GM10266 (cell line): ENCODE measurements at regions not wholly inside any gene's neighbourhood (a gene's known extent, or its start where the extent isn't known, plus 50 kb on each side); places are given as distances from the start of the nearest gene placed in this dataset.
"Not testable (repeated sequence)": the region's sequence is repeated elsewhere in the genome, so short reads cannot be mapped to it uniquely, and the experiment has no call there.

Experiments used
- DNase-seq: peaks from one replicate; pipeline ENCODE4 v3.0.0; 2012; ENCODE audit errors: extremely low spot score
- TF ChIP-seq, protein P1 (sequence below): IDR thresholded peaks from 2 replicates; pipeline ENCODE4 v1.5.1; 2012; ENCODE audit warnings: mild to moderate bottlenecking, low read depth; ENCODE audit not compliant: control insufficient read depth, insufficient read depth; ENCODE audit errors: missing control alignments

DNA sequence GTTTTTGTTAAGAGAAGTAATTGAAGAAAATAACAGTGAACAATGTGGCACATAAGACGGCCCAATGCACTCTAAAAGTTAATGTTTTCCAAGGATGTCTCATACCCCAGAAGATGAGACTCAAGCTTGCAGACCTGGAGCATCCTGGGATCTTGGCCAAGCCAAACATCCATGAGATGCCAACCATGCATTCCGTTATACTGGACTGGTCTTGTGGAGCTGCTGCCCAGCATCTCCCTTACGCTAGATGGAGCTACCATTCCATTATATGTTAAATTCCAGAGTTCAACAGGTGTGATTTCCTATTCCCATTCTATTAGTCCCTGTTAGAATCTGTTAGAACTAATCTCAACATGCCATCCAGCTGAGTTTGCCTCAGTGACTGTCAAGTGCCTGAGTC, 181.8 kb downstream of the PDCD6IP start:
- TF ChIP-seq, protein P1, sequence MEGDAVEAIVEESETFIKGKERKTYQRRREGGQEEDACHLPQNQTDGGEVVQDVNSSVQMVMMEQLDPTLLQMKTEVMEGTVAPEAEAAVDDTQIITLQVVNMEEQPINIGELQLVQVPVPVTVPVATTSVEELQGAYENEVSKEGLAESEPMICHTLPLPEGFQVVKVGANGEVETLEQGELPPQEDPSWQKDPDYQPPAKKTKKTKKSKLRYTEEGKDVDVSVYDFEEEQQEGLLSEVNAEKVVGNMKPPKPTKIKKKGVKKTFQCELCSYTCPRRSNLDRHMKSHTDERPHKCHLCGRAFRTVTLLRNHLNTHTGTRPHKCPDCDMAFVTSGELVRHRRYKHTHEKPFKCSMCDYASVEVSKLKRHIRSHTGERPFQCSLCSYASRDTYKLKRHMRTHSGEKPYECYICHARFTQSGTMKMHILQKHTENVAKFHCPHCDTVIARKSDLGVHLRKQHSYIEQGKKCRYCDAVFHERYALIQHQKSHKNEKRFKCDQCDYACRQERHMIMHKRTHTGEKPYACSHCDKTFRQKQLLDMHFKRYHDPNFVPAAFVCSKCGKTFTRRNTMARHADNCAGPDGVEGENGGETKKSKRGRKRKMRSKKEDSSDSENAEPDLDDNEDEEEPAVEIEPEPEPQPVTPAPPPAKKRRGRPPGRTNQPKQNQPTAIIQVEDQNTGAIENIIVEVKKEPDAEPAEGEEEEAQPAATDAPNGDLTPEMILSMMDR = peak; percentile 63
- DNase-seq = peak; percentile 19

DNA sequence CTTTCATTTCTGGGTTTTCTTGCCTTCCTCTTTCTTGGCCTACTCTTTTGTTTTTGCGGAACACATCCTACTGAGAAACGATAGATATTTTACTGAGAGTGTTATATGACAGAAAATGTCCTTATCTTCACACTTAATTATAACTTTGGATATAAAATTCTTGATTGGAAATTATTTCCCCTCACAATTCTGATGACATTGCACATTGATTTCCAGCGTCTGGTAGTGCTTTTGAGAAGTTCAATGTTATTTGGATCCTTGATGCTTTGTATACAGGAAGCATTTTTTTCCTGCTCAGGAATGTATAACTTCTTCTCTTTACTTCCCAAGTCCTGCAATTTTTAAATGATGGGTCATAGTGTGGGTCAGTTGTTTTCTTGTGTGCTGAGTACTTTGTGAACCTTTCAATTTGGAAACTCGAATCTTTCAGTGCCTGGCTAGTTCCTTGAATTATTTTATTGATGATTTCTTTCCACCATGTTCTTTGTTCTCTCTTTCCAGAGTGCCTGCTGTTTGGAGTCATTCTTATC, 183.9 kb downstream of the PDCD6IP start:
- TF ChIP-seq, protein P1 = no peak

DNA sequence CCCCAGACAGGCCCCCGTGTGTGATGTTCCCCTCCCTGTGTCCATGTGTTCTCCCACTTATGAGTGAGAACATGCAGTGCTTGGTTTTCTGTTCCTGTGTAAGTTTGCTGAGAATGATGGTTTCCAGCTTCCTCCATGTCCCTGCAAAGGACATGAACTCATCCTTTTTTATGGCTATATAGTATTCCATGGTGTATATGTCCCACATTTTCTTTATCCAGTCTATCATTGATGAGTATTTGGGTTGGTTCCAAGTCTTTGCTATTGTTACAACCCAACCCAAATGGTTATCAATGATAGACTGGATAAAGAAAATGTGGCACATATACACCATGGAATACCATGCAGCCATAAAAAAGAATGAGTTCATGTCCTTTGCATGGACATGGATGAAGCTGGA, 184.5 kb downstream of the PDCD6IP start:
- DNase-seq = not testable (repeated sequence)

More for the DNA sequence above, 183.9 kb downstream of the PDCD6IP start:
- DNase-seq = no peak

DNA sequence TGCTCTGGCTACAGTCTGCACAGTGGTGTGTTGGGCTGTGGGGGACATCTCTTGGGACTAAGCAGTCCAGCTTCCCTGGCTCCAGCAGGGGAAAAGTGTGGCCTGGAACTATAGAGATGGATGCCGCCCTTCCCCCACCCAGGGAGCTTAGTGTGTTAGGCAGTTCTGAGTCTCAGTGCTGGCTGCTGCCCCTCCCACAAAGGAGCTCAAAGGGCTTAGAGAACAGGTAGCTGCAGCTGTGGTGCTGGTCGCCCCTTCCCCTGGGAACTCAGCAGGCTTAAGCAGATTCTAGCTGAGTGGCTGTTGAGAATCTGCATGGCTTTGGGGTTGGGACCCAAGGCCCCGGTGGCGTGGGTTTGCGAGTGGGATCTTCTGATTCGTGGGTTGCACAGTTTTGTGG, 190.8 kb downstream of the PDCD6IP start:
- TF ChIP-seq, protein P1 = no peak
- DNase-seq = no peak

DNA sequence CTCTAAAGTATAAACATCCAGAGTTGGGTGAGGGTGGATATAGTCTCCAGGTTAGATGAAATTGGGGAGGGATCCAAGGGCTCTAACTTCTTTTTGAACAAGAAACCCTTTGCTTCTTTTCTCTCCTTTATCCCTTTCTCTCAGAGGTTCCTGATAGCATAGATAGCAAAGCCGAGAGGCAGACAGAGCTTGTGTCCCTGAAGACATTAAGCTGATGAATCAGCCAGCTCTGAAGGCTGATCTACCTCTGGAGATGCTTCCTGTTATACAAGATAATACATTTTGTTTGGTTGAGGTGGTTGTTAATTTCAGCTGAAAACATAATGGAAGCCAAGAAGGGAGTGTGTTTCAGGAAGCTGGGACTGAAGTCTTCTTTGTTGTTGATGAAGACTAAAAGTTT, 193.2 kb downstream of the PDCD6IP start:
- TF ChIP-seq, protein P1 = no peak
- DNase-seq = no peak

DNA sequence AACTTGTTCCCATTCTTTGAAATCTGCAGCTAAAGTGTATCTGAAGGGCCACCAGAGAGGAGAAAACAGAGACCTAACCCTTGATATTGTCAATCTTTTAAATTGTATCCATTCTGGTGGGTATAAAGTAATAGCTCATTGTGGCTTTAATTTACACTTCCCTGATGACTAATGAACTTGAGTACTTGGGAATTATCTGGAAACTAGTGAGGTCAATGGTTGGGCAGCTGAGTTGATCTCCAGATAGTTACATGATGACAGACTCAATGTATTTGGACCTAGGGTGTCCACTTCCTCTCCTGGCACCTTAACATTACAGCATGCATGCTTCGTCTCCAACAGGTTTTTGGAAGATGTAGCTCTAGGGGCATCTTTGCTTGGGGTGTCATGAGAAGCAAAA, 195.2 kb downstream of the PDCD6IP start:
- no peak for DNase-seq
- TF ChIP-seq, protein P1 = no peak

DNA sequence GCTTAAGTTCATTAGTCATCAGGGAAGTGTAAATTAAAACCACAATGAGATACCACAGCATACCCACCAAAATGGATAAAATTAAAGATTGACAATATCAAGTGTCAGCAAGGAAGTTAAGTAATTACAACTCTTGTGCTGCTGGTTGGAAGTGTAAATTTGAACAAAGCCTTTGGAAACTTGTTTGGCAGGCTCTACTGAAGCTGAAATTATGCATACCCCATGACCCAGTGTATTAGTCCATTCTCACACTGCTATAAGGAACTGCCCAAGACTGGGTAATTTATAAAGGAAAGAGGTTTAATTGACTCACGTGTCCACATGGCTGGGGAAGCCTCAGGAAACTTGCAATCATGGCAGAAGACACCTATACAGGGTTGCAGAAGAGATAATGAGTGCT, 196.1 kb downstream of the PDCD6IP start:
- no peak for DNase-seq
- TF ChIP-seq, protein P1 = no peak

DNA sequence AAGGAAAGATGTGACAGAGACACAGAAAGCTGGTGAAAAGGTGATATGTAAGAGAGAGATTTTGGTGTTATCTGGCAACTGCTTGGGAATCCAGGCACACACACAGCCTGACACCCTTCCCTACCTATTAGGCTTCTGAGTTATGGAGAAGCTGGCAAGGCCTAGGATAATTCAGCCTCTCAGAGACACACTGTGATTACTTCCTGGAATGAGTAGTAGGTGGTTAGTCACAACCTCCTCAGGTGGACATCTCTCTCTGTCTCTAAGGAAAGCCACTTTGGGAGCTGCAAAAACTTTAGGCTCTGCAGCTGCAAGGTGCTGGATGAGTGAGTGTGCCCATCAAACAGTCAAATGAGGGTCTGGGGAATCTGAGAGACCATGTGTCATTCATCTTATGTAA, 201.9 kb downstream of the PDCD6IP start:
- no peak for DNase-seq
- TF ChIP-seq, protein P1 = no peak
